HG02973 (cell line): ENCODE measurements at regions not wholly inside any gene's neighbourhood (a gene's known extent, or its start where the extent isn't known, plus 50 kb on each side); places are given as distances from the start of the nearest gene placed in this dataset.

Experiments used
- ATAC-seq: cut with Tn5 transposase; IDR thresholded peaks from one replicate; pipeline ENCODE4 v1.9.1; 2021; ENCODE audit warnings: moderate library complexity; ENCODE audit not compliant: unreplicated experiment

DNA sequence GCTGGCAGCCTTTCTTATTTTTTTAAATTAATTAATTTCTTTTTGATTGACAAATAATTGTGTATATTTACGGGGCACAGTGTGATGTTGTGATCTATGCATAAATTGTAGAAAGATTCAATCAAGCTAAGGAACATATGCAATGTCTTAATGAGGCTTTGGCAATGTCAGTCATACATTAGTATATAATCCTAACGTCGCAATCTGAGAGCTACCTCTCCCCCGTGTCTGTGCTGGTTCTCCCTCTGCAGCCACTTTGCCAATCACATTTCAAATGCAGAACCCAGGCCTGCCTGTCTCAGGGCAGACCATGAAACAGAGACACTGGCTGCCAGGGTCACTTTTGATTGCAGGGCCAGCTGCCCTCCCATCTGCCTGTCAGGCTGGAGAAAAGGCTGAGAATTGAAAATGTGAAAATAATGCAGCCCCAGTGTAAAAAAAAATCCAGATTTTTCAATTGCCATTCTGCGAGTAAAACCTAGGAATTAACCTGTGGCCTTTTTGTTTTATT is 56.3 kb downstream of the SLC24A2 start:
- no peak for ATAC-seq

DNA sequence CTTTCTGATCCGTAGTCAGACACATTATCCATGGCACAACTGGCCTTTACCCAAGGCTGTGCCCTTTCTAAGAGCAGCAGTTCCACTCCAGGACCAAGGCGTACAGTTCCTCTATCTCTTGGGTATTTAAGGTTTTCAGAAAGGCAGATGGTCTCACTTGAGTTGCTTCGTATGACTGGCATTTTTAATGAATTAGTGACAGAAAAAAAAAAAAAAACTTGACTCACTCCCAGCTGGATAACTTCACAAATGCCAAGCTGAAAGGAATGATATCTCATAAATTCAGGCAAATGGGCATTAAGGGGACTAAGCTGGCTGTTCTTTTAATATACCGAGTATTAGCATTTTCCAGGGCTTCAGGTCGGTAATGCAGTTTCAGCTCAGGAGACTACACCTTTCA is 60.7 kb downstream of the SLC24A2 start:
- no peak for ATAC-seq

- no peak for ATAC-seq
These were observed 62.9 kb downstream of the SLC24A2 start for GRCh38 chr9:19725970-19726369.

- no peak for ATAC-seq
These were observed 68.5 kb downstream of the SLC24A2 start for GRCh38 chr9:19720377-19720776.

DNA sequence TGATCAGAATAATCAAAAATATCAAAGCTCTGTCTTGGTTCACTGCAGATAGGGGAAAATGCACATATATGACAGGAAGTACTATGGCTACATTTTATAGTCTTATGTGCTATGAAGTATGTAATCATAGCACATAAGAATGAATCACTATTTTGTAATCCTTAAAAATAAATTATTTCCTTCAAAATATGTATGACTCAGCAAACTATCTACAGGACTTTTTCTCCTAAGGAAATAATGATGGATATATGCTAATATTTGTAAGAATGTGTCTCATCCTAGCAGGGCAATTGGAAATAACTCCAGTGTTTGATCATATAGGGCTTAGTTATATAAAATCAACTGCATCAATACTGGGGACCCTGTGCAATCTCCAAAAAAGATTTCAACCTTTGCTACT is 85.1 kb downstream of the SLC24A2 start:
- no peak for ATAC-seq

DNA sequence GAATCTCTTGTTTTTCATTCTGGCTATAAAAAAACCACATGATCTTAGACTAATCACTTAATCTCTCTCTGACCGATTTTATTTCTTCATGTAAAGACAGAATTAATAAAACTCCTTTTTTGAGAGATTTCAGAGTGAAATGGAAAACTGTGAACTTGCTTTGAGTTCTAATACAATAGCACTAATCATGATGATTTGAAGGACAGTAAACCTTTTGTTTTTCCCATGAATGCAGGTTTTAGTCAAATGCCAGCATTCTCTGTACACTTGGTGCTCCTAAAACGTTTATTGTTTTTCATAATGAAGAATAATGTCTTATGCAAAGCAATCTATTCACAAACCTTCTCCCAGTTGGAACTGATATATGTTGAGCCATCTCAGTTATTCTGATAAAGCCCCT is 86.8 kb downstream of the SLC24A2 start:
- ATAC-seq, result no peak

- ATAC-seq, result no peak
These were observed 87.6 kb downstream of the SLC24A2 start for GRCh38 chr9:19701274-19701673.

GRCh38 chr9:19700699-19701098 is 88.1 kb downstream of the SLC24A2 start:
- ATAC-seq, result no peak

DNA sequence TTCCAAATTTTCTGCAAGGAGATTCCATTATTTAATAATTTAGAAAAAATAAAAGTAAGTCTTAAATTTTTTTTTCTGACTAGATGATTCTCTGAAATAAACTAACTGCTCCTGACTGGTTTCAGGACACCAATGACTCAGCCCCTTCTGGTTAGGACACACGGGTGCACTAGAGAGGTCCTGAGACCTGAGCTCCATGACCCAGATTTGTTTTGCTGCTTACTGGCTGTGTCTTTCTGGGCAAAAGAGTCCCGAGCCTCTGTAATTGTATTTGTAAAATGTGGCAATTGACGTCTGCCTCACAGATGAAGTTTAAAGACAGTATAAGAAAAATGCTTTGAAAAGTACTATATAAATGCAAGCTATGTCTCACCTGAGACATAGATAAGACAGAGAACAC is 89.1 kb downstream of the SLC24A2 start:
- no peak for ATAC-seq

DNA sequence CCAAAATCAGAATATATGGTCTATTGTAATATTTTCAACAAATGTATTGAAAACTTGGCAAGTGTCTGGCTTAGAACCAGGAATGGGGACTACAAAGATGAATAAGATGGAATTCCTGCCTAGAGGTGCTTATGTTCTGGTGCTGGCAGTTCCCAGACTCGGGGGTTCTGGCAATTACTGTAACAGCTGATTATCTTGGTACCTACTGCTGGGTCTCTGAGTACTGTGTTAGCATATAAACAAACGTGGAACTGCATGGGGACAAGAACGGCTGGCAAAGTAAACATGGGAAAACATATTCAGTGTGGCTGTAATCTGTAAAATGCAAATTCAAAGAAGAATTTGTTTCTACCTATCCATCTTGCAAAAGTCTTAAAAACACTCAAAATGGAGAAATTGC is 89.9 kb downstream of the SLC24A2 start:
- ATAC-seq, result no peak

DNA sequence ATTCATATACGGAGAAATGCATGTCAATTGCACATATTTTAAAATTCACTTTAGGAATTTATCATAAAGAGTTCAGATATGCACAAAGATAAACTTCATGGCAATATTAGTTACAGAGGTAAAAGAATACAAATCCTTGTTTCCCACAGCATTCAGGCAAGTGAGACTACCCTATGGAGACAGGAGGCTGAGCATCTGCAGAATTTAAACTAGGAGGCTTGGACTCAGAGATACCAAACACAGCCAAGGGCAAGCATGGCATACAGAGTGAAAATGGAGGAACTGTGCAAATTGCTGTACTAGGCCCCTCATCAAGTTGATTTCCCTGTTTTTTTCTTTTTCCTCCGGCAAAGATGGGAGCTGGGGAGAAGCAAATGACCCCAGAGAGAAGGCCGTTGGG is 94.2 kb downstream of the SLC24A2 start:
- no peak for ATAC-seq

GRCh38 chr9:19690128-19690527 is 98.7 kb downstream of the SLC24A2 start:
- ATAC-seq, result no peak

GRCh38 chr9:19689328-19690101 is 99.3 kb downstream of the SLC24A2 start:
- no peak for ATAC-seq

- ATAC-seq, result no peak
These were observed 105.1 kb downstream of the SLC24A2 start for GRCh38 chr9:19683715-19684114.

DNA sequence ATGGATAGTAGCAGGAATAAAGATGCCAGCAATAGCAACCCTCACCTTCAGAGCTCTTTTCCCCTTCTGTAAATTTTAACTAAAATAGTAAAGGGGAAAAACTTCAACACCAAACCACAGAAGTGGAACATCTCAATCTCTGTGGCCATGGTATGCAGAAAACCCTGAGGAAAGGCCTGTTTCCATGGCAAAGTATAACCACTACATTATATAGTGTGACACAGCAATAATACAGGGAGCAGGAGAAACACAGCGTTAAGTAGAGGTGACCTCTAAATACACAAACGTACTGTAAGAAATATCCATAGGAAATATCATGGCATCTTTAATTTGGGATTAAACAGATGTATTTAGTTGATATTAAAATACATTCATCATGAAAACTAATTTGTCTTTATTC is 106.4 kb downstream of the SLC24A2 start:
- ATAC-seq, result no peak

DNA sequence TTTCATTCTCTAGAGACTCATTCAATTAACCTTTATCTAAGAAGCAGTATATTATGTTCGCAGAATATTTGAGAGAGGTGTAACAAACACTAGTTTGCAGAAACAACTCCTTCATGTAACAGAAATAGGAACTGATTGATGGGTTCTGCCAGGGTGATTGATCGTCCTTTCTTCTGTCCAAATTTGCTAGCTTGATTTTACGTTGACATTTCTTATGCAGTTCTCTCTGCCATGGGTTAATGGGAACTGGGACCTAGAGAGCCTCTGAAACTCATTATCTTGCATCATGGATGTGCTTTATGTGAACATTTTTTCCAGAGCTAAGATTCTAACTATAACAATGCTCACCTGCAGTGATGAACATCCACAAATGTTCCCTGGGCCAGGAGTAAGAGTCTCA is 107.0 kb downstream of the SLC24A2 start:
- no peak for ATAC-seq

DNA sequence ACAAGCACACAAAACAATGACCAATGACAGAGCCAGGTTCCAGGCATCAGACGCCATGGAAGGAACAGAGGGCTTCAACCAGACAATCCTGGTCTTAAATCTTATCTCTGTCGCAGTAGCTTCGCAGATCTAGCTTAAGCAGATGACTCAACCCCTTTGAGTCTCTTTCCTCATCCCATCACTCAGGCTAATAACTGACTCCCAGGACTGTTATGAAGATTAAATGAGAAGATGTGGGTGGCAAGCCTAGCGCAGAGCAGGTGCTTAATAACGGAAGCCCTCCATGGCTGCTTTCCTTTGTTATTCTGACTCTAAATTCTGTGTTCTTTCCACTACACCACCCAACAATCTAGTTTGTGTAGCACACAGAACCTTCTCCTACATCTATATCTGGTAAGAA is 110.9 kb downstream of the SLC24A2 start:
- ATAC-seq, result no peak

- no peak for ATAC-seq
These were observed 113.3 kb downstream of the SLC24A2 start for GRCh38 chr9:19675492-19675891.

- ATAC-seq, result no peak
These were observed 122.3 kb downstream of the SLC24A2 start for GRCh38 chr9:19666575-19666974.

GRCh38 chr9:19665146-19665863 is 123.5 kb downstream of the SLC24A2 start:
- ATAC-seq, result peak; percentile 99

DNA sequence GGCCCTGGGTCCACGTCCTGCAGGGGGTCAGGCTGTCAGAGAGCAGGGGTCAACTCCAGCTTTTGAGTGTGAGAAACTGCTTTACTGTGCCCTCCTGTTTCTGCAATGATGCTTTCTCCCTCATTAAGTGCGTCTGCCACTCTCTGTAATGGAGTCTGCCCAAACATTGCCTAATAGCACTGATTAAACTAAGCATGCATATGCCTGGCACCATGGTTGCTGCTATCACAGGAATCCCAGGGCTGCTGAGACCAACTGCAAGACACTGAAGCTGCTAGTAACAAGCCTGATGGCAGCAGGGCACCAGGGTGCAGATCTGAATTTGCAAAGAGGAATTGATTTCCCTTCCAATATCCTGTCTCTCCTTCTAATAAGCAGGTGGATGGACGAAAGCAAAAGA is 125.3 kb downstream of the SLC24A2 start:
- ATAC-seq, result no peak

DNA sequence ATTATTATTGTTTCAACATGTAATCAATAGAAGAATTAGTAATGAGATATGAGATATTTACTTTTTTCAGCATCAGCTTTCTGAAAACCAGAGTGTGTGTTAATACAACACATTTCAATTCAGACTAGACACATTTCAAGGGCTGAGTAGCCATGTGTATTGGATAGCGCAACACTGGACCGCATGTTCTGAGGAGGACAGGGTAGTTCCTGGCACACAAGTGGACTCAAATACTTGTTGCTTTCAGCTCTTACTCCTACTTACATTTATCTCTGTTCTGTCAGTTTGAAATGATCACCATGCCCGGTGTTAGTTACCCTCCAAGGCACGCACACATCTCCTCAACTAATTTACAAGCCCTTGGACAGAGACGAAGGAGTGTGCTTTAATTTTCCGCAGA is 126.6 kb downstream of the SLC24A2 start:
- no peak for ATAC-seq
